HL-60 (cell line): ENCODE measurements at regions not wholly inside any gene's neighbourhood (a gene's known extent, or its start where the extent isn't known, plus 50 kb on each side); places are given as distances from the start of the nearest gene placed in this dataset.

Experiments used
- DNase-seq, 2 experiments: peaks; one replicate each; pipeline ENCODE4 v3.0.0-alpha.2; 2010 to 2020; ENCODE audit warnings: low read depth in 1 of 2, low spot score in 1 of 2
- H3K27ac ChIP-seq: fragments of 250-450 bp; sonication (Bioruptor Pico); replicated peaks from 2 replicates; pipeline ENCODE4 v1.5.1; 2020; ENCODE audit warnings: mild to moderate bottlenecking, moderate library complexity
- H3K27me3 ChIP-seq: fragments of 250-450 bp; sonication (Bioruptor Pico); 2 replicates; pipeline ENCODE4 v1.5.1; 2021; ENCODE audit warnings: mild to moderate bottlenecking, moderate library complexity; ENCODE audit not compliant: insufficient read depth, poor library complexity, severe bottlenecking
- H3K4me3 ChIP-seq: replicated peaks from 2 replicates; pipeline ENCODE4 v1.5.1; 2011; ENCODE audit warnings: mild to moderate bottlenecking, control low read depth, low read length; ENCODE audit not compliant: insufficient read depth
- GABPA ChIP-seq: IDR thresholded peaks from 2 replicates; pipeline ENCODE4 v1.6.1; 2012; ENCODE audit warnings: low read depth
- POLR2AphosphoS5 ChIP-seq: IDR thresholded peaks from 2 replicates; pipeline ENCODE4 v1.6.1; 2012; ENCODE audit warnings: low read depth
- SPI1 ChIP-seq: IDR thresholded peaks from 2 replicates; pipeline ENCODE4 v1.6.1; 2012; ENCODE audit warnings: low read depth, mild to moderate bottlenecking, borderline replicate concordance
- TF ChIP-seq, protein P1 (sequence below): IDR thresholded peaks from 2 replicates; pipeline ENCODE4 v1.6.1; 2012; ENCODE audit warnings: low read depth; ENCODE audit not compliant: insufficient replicate concordance
- TF ChIP-seq, protein P2 (sequence below): IDR thresholded peaks from one replicate; pipeline ENCODE4 v1.5.1; 2011; ENCODE audit warnings: low read length, control low read depth, inconsistent platforms; ENCODE audit not compliant: insufficient read depth

DNA sequence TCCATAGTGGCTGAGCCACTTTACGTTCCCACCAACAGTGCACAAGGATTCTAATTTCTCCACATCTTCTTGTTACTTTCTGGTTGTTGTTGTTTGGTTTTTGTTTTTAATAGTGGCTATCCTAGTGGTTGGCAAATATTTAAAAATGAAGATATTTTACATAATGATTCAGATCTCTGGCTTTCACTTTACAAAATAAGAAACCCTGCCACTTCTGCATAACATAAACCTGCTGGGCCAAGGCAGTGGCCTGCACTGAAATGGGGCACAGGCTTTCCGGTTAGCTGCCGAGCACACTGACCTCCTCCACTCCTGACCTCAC, 320.4 kb downstream of the RPS6KC1 start:
- no peak overlapping the region for H3K4me3 ChIP-seq
- no peak for TF ChIP-seq POLR2AphosphoS5
- TF ChIP-seq SPI1, result no peak
- TF ChIP-seq, protein P1, sequence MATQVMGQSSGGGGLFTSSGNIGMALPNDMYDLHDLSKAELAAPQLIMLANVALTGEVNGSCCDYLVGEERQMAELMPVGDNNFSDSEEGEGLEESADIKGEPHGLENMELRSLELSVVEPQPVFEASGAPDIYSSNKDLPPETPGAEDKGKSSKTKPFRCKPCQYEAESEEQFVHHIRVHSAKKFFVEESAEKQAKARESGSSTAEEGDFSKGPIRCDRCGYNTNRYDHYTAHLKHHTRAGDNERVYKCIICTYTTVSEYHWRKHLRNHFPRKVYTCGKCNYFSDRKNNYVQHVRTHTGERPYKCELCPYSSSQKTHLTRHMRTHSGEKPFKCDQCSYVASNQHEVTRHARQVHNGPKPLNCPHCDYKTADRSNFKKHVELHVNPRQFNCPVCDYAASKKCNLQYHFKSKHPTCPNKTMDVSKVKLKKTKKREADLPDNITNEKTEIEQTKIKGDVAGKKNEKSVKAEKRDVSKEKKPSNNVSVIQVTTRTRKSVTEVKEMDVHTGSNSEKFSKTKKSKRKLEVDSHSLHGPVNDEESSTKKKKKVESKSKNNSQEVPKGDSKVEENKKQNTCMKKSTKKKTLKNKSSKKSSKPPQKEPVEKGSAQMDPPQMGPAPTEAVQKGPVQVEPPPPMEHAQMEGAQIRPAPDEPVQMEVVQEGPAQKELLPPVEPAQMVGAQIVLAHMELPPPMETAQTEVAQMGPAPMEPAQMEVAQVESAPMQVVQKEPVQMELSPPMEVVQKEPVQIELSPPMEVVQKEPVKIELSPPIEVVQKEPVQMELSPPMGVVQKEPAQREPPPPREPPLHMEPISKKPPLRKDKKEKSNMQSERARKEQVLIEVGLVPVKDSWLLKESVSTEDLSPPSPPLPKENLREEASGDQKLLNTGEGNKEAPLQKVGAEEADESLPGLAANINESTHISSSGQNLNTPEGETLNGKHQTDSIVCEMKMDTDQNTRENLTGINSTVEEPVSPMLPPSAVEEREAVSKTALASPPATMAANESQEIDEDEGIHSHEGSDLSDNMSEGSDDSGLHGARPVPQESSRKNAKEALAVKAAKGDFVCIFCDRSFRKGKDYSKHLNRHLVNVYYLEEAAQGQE, result no peak
- TF ChIP-seq, protein P2, sequence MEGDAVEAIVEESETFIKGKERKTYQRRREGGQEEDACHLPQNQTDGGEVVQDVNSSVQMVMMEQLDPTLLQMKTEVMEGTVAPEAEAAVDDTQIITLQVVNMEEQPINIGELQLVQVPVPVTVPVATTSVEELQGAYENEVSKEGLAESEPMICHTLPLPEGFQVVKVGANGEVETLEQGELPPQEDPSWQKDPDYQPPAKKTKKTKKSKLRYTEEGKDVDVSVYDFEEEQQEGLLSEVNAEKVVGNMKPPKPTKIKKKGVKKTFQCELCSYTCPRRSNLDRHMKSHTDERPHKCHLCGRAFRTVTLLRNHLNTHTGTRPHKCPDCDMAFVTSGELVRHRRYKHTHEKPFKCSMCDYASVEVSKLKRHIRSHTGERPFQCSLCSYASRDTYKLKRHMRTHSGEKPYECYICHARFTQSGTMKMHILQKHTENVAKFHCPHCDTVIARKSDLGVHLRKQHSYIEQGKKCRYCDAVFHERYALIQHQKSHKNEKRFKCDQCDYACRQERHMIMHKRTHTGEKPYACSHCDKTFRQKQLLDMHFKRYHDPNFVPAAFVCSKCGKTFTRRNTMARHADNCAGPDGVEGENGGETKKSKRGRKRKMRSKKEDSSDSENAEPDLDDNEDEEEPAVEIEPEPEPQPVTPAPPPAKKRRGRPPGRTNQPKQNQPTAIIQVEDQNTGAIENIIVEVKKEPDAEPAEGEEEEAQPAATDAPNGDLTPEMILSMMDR, result no peak
- no peak for TF ChIP-seq GABPA

DNA sequence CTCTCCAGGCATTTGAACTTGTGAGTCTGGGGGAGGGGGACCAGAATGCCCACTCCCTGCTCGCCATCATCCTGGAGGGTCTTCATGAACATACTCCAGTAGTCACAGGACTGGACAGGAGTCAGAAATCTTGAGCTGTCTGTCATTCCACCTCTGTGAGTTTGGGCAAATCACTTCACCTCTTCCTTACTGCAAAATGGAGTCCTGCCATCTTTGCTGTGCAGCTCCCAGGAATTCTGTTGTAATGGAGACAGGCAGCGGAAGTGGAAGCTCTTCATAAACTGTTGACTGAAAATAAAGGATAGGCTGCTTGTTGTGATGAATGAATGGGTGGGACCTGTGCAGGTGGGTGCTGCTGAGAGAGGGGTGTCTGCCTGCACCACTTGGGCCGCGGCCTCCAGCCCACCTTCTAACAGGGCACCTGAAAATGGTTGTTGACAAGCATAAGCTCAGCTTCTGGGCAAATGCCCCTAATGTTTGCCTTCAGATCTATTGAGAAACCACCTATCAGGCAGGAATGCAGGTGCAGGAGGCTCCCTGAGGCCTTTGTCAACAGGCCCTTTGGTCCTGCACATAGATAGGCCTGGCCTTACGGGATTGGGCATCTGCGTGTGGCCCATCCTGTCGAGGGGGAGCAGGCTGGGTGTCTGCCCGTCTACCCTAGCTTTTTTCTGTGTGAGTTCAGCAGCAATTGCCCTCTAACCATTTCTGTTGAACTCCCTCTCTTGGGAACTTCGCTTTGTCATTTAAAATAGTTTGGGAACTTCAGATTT, 321.0 kb downstream of the RPS6KC1 start:
- TF ChIP-seq GABPA (no peak), SPI1 (no peak), POLR2AphosphoS5 (no peak)
- TF ChIP-seq, protein P2, result no peak
- TF ChIP-seq, protein P1, result no peak
- H3K27ac ChIP-seq, result no peak overlapping the region
- no peak overlapping the region for H3K4me3 ChIP-seq

More for the DNA sequence above, 320.4 kb downstream of the RPS6KC1 start:
- Histone ChIP-seq H3K27me3 (no peaks in the 10 kb centered on the region), H3K27ac (no peak overlapping the region)
- no peak for DNase-seq

DNA sequence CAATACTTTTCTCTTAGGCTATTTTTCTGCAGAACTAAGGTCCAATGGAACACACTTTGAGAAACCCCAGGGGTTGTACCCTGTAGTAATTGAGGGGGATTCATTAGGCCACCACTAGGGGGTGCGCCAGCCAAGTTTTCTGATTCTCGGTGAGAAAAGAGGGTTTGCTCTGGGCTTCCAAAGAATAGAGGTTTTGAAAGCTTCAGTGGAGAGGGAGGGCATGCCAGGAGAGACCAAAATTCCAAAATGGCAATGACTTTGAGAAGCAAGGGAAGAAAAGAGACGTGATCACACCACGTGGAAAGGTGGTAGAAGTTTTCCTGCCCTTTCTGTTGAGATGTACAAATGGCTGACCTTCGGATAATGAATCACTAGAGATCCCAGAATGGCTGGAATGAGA, 323.3 kb downstream of the RPS6KC1 start:
- Histone ChIP-seq H3K27me3 (no peaks in the 10 kb centered on the region), H3K27ac (no peak overlapping the region), H3K4me3 (no peak overlapping the region)
- peak; percentile 11 to 55 for DNase-seq
- TF ChIP-seq, protein P1, result no peak
- TF ChIP-seq GABPA (no peak), POLR2AphosphoS5 (no peak), SPI1 (no peak)
- TF ChIP-seq, protein P2, result peak; percentile 65

More for the DNA sequence above, 321.0 kb downstream of the RPS6KC1 start:
- H3K27me3 ChIP-seq, result no peaks in the 10 kb centered on the region
- no peak for DNase-seq
